HG03159 (cell line): ENCODE measurements at regions not wholly inside any gene's neighbourhood (a gene's known extent, or its start where the extent isn't known, plus 50 kb on each side); places are given as distances from the start of the nearest gene placed in this dataset.
"Not testable (repeated sequence)": the region's sequence is repeated elsewhere in the genome, so short reads cannot be mapped to it uniquely, and the experiment has no call there.

Source experiments
- ATAC-seq: cut with Tn5 transposase; IDR thresholded peaks from one replicate; pipeline ENCODE4 v1.9.1; 2021; ENCODE audit warnings: mild to moderate bottlenecking, moderate library complexity; ENCODE audit not compliant: unreplicated experiment

DNA sequence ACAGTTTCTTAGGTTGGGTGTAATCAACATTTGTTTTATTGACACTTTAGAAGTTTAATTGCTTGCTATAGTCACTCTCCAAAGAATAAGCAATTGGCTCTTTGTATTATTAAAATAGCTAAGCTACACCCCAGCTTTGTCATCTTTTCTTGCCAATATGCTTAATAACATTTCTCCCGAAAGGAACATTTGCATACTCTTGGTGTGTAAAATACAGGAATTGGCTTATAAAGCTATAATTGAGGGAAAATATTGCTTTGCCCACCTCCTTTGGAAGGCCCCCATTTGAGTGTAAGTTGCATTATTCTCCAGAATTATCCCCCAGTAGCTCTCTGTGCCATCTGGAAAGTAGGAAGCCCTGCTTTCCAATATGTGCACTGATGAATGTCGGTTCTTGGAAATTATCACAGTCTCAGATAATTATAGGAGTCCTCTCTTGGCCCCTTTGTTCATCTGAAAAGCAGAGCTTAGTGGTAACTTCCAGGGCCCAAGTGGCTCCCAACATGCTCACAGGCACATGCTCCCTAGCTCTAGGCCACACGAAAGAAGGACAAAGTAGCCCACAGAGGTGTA, 92.4 kb upstream of the B3GAT2 start:
- no peak for ATAC-seq

DNA sequence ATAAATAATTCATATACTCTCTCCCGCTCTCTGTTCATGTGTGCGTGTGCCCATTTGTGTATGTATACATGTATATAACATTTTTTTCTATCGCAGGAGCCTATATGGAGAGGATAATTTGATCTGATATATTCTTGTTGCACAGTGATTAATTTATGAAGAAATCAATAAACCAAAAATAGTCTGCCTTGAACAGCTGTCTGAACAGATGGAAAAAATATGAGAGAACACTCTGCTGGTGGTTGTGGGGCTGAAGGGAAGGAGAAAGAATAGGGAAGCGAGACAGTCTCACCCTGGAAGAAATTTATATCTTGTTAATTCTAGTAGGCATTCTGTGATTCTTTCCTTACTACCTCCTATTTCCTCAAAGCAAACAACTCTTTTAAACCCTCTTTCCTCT, 96.6 kb upstream of the B3GAT2 start:
- ATAC-seq, result no peak

DNA sequence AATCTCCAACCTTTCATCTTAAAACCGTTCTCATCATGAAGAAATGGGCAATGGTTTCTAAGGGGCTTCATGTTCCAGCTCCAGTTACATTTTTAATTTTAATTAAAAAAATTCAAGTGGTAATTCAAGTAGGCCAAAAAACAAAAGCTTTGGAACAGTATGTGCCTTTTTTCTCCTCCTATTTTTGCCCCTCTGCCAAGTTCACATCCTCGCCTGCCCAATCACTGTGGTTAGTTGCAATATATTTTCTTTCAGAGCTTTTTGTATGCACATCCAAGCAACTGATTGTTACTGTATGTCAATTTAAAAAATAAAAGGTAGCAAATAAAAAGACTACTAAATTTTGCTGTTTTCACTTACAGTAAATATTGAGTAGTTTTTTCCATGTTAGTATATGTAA, 99.8 kb upstream of the B3GAT2 start:
- no peak for ATAC-seq

DNA sequence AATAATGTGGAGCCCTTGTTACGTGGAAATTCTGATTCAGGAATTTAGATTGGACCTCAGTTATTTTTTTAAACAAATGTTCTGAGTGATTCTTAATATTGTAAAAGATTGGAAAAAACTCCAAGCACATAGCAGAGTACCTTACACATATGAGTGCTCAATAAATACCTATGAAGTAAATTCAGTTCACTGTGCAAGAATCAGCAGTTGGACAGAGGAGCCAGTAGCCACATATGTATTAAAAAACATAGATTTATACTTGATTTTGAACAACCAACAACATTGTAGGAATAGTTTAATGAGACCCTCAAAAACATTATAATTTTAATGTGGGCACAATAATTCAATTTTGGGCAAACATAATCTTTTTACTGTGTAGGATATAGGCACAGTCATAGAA, 109.3 kb upstream of the B3GAT2 start:
- ATAC-seq, result no peak

DNA sequence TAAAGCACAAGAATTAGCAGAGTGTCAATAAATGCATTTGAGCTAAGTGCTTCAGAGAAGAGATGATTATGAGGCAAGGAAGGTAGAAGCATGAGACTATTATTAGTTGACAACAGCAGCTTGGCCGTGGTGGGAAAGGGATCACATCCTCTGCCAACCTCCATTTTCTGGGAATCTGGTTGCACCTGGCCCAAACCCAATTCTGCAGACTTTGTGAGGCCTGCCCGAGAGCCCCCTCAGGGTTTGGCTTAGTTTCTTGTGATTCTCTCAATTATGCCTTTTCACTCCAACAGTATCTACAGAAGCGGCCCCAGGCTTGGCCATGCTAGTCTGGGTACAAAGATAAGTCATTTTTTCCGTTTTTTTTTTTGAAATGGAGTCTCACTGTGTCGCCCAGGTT, 111.0 kb upstream of the B3GAT2 start:
- no peak for ATAC-seq

DNA sequence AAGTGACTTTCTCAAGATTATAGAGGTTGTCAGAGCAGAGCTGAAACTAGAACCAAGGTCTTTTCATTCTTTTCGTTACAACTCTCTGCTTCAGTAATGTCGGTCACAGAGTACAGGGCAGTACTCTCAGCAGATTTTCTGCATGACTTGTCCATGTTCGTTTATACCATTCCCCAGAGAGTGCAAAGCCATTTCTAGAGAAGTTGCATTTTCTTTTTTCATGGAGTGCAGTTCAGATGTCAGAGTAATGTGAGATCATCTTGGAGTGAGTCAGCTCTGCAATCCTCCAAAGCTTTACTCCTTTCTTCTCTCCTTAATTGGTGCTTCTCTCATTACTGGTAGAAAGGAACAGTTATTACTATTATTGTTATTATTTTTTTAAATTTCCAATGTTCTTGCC, 115.6 kb upstream of the B3GAT2 start:
- no peak for ATAC-seq

DNA sequence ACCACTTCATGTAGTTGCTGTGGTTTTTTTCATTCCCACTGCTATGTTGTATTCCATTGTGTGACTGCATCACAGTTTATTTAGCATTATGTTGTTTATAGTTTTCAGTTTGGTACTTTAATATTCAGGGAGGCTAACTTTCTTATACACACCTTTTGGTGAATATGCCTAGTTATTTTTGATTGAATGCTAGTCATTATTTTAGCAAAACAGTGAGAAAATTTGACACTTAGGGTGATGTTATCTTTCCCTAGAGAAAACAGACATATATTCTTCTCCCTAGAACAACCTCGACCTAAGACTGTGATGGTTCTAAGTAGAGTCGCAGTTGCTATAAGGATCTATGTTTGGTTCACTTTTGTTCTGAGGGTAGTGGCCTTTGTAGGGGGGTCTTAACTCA, 120.8 kb upstream of the B3GAT2 start:
- ATAC-seq, result no peak

DNA sequence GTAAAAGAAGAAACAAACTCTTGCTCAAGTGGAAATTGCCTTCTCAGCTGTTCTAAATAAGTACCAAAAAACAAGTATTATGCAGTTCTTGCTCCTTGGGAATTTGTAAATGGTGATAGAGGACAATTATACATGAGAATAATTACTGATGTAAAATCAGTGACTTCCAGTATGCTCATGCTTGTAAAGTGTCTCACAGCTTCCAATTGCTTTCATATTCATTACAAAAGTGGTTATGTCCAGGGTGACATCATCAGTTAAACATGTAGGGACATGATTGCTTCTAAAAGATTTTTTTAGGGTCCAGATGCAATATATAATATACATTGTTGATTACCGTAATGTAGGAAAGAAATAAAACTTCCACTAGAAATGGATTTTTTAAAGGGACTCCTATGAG, 122.8 kb upstream of the B3GAT2 start:
- ATAC-seq, result no peak

DNA sequence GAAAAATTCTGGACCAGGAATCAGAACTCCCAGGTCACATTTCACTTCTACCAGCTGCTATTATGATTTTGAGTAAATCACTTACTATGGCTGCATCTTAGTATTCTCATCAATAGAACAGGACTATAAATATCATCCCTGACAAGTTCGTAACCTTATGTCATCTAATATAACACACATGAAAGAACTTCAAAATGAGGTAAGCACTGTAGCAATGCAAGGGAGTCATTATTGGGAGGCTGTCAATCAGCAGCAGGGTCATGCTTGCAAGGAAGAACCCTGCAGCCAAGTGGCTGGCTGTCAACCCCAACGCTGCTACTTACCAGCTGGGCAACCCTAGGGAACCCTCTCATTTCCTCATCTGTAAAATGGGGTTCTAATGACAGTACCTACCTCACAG, 123.3 kb upstream of the B3GAT2 start:
- ATAC-seq, result no peak

DNA sequence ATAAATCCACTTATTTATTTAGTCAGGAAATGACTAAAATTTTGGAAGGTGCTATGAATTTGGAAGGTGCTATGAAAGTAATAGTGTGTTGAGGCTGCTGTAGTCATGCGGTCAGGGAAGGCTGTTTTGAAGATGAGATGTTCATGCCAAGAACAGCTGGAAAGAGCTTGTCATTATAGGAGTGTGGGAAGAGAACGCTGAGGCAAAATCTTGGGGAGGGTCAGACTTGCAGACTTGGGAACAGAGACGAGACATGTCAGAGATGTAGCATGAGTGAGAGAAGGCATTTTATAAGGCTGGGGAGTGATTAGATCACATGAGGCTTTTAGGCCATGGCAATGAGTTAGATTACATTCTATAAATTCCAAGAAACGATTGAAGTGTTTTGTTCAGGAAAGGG, 124.0 kb upstream of the B3GAT2 start:
- ATAC-seq, result no peak

DNA sequence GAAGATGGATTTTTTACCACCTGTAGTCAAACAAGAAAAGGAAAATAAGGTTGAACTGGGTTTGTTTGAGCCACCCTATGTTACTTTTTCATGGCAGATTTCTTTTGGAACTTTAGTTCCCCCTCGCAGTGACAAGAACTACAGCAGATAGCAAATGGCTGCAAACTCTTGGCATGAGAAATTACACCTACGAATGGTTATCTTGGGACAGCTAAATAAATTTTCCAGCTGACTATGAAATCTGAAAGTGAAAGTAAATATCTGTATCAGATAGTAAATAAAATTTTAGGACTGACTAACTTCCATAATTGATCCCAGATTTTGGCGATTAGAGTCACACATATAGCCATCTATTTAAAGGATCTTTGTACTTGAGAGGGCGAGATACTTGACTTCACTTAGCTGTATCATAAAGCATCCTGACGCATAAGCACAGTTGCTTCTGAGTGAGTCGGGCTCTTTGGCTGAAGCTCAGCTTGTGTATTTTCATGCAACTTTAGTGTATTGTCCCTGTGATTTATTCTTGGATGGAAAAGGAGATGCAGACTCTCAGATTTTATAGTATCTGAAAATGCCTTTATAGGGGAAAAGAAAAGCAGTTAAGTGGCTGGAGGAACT, 125.3 kb upstream of the B3GAT2 start:
- ATAC-seq, result no peak

DNA sequence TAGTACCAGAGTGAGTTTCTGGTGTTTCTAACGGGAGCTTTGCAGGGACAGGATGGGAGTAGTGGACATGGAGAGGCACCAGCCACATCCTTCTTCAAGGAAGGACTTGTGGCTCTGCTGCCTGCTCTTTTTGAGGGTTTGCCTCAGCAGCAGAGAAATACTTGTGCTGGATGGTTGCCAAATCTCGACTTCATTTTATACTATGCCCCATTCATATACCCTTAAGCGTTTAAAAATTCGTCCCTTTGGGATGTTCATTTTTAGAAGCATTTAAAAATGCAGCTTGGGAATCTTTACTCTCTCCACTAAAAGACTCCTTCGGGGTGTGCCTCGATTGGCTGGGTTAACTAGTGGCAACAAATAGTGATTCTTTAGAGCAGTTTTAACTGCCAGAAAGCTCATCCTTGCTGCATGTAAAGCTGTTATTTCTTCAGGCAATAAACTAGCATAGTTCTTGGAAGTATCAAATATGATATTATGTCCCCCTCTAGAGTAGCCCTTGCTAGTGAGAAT, 126.5 kb upstream of the B3GAT2 start:
- no peak for ATAC-seq

DNA sequence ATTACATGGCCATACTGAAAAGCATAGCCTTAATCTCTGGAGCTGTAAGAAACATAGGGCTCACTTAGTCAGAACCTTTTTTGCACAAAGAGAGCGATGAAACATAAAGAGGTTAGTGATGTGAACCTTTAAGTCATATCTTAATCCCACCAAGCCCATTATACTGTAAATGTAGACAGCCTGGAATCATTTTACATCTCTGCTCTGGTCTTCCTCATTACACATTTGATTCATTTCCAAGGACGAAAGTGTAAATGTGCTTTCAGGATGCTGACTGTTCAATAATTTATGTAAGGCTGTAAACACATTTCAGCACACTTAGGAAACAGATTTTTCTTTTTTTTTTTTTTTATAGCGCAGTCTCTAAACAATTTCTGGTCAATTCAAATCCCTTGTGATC, 131.3 kb upstream of the B3GAT2 start:
- ATAC-seq, result no peak

DNA sequence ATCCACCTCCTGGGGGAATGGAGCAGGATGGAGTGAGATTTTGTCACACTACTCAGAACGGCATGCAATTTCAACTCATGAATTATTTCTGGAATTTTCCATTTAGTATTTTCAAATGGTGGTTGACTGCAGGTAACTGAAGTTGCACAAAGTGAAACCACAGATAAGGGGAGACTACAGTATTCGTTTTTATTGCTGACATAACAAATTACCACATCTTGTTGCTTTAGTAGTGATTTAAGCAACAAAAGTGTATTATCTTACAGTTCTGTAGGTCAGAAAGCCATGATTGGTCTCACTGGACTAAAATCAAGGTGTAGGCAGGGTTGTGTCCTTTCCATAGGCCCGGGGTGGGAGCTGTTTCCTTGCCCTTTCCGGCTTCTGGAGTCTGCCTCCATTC, 133.4 kb upstream of the B3GAT2 start:
- ATAC-seq, result no peak

DNA sequence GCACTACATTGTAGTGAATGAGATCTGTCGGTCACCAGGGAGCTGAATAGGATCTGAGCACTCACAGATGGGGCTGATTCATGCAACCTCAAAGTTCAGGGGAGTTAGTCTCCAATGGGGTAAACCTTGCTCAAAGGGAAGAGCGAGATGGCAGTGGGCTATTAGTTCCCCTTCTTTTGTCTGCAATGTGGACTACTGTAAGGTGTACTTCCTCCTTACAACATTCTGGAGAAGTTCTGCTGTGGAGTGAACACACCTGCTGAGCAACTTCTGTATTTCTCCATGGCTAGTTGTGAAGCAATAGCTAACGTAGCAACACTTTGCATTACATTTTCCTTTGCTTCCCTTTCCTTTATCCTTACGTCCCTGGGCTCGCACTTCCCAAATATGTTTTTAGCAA, 134.3 kb upstream of the B3GAT2 start:
- ATAC-seq, result no peak

DNA sequence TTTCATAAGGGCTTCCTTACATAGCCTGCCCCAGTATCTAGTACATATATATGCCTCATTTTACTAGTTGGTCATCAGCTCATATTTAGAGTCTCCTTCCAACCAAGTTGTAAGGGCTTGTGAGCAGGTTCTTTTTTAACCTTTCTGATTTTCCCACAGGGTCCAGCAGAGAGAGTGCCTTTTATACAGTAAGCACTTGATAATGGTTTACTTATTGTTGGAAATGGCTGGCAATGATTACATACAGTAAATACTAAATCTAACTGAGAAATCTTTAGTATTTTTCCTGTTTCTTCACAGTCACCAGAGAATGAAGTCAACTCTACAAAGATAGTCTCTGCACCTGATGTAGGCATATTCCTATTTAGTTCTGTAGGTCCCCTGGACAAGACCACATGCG, 135.1 kb upstream of the B3GAT2 start:
- ATAC-seq, result no peak

DNA sequence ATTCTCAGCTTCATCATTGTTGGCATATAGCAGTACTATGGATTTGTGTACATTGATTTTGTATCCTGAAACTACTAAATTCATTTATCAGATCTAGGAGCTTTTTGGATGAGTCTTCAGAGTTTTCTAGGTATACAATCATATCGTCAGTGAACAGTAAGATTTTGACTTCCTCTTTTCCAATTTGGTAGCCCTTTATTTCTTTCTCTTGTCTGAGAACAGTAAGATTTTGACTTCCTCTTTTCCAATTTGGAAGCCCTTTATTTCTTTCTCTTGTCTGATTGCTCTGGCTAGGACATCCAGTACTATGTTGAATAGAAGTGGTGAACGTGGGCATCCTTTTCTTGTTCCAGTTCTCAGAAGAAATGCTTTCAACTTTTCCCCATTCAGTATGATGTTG, 140.4 kb upstream of the B3GAT2 start:
- not testable (repeated sequence) for ATAC-seq

DNA sequence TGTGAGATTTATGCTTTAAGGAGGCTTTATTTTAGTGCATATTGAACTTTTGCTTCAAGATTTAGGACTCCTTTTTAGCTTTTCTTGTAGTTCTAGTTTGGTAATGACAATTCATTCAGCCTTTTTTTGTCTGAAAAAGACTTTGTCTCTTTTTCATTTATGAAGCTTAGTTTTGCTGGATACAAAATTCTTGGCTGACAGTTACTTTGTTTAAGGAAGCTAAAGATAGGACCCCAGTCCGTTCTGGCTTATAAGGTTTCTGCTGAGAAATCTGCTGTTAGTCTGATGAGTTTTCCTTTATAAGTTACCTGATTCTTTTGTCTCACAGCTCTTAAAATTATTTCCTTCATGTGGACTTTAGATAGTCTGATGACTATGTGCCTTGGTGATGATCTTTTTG, 142.8 kb upstream of the B3GAT2 start:
- ATAC-seq, result no peak

DNA sequence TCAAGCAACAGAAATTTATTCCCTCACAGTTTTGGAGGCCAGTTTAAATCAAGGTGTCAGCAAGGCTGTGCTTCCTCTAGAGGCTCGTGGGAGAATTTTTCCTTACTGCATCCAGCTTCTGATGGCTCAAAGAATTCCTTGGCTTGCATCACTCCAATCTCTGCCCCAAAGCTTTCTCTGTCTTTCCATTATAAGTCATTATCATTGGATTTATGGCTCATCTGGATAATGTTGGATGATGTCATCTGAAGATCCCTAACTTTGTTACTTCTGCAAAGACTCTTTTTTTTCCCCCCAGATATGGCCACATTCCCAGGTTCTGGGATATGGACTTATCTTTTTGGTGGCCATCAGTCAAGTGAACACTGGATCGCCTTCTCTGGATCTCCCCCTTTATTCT, 146.3 kb upstream of the B3GAT2 start:
- no peak for ATAC-seq

DNA sequence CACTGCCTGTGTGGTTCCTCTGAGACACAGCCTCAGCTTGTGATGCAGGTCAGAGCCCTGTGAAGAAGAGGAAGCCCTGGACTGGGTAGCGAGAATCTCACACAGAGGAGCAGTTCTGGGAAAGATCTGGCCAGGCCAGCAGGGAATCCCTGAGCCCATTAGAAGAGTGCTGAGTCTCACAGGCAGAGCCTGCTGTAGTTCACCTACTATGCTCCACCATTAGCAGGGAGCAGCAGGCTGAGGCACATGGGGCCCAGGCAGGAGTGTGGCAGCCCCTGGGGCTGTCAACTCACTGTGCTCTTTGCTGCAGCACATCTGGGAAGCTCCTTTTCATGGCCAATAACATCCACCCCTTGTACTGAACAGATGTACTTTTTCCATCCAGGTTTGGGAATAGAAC, 146.8 kb upstream of the B3GAT2 start:
- no peak for ATAC-seq

DNA sequence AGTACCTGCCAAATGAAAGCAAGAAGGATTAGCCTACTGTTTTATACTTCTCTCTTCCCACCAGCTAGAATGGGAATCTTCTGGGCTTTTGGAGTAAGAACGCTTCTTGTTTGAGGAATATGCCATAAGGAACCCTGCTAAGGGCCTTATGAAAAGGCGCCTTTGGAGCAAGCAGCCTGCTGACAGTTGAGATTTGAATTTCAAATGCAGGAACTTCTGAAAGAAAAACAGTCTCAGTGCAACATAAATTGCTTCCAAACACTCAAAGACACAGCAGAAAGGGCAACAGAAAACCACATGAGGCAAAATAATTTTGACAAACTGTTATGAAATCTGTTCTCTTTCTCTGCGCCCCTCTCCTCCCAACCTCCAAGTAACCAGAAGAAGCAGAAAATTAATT, 149.4 kb upstream of the B3GAT2 start:
- no peak for ATAC-seq

DNA sequence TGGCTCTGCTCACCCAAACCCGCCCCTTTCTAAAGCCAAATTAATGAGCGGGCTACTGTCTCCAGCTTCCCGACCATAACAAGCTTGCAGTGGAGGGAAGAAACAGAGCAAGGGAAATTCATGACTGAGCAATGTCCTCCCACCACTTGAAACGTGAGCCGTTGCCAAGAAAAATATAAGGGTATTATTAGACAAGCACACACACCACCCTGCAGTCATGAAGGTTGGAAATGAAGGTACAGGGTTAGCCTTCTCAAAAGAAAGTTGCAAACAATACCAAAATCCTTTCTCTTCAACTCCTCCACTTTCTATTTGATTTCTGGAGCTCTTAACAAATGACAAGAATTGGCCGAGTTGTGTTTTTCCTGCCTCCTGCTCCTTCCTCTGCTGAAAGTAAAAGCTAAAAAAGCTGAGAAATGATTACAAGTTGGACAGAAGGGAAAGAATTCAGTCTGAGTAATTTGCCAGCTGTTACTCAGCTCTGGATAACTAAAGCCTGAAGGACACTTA, 151.1 kb upstream of the B3GAT2 start:
- ATAC-seq, result no peak

DNA sequence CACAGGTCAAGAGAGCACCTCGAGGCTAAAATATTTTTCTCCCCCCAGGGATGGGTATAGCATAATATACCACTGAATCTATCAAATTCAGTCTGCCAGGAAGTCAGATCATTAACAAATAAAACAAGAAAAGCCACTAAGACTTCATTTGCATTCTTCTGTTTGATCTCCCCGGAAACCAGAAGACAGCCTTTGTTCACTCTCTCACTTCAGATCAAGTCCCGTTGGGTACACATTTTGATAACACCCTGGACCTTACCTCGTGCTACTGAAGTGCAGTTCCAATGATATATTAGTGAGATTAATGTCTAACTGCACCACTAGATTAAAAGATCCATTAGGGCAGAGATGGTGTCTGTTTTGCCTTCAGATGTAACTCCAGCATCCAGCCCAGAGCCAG, 157.7 kb upstream of the B3GAT2 start:
- ATAC-seq, result no peak
